CD4-positive, alpha-beta T cell treated with Interleukin-12 subunit alpha and Interleukin-12 subunit beta, for 1 hour (primary cell): ENCODE measurements at regions not wholly inside any gene's neighbourhood (a gene's known extent, or its start where the extent isn't known, plus 50 kb on each side); places are given as distances from the start of the nearest gene placed in this dataset.

Experiments used
- DNase-seq: peaks from one replicate; pipeline ENCODE4 v3.0.0-alpha.2; 2020

GRCh38 chr2:22701561-22702160, 683.3 kb upstream of the KLHL29 start:
- no peak for DNase-seq

- DNase-seq = no peak
These were observed 681.6 kb upstream of the KLHL29 start for GRCh38 chr2:22703286-22703920.

- no peak for DNase-seq
These were observed 665.6 kb upstream of the KLHL29 start for GRCh38 chr2:22719396-22719795.

GRCh38 chr2:22729466-22729865, 655.5 kb upstream of the KLHL29 start:
- no peak for DNase-seq

GRCh38 chr2:22734373-22735045, 650.5 kb upstream of the KLHL29 start:
- DNase-seq = no peak

GRCh38 chr2:22737144-22737543, 647.8 kb upstream of the KLHL29 start:
- no peak for DNase-seq

- no peak for DNase-seq
These were observed 643.8 kb upstream of the KLHL29 start for GRCh38 chr2:22741216-22741615.

GRCh38 chr2:22748909-22749308, 636.1 kb upstream of the KLHL29 start:
- DNase-seq = no peak

- DNase-seq = no peak
These were observed 631.5 kb upstream of the KLHL29 start for GRCh38 chr2:22753476-22753875.

- DNase-seq = no peak
These were observed 628.5 kb upstream of the KLHL29 start for GRCh38 chr2:22756276-22757043.

GRCh38 chr2:22769497-22769896, 615.5 kb upstream of the KLHL29 start:
- DNase-seq = no peak

GRCh38 chr2:22784566-22784965, 600.4 kb upstream of the KLHL29 start:
- DNase-seq = no peak

GRCh38 chr2:22786817-22787216, 598.2 kb upstream of the KLHL29 start:
- DNase-seq = no peak

GRCh38 chr2:22787745-22788144, 597.2 kb upstream of the KLHL29 start:
- DNase-seq = no peak

- DNase-seq = no peak
These were observed 596.1 kb upstream of the KLHL29 start for GRCh38 chr2:22788749-22789327.

- no peak for DNase-seq
These were observed 589.6 kb upstream of the KLHL29 start for GRCh38 chr2:22795287-22795866.

- no peak for DNase-seq
These were observed 586.6 kb upstream of the KLHL29 start for GRCh38 chr2:22798386-22798785.

- no peak for DNase-seq
These were observed 584.6 kb upstream of the KLHL29 start for GRCh38 chr2:22800412-22800811.

GRCh38 chr2:22801071-22801470, 583.9 kb upstream of the KLHL29 start:
- DNase-seq = no peak

GRCh38 chr2:22801970-22802369, 583.0 kb upstream of the KLHL29 start:
- DNase-seq = no peak

- no peak for DNase-seq
These were observed 577.1 kb upstream of the KLHL29 start for GRCh38 chr2:22807872-22808271.

- no peak for DNase-seq
These were observed 574.4 kb upstream of the KLHL29 start for GRCh38 chr2:22810602-22811001.
